Nephron progenitor cell (in vitro differentiated cells): ENCODE measurements at regions not wholly inside any gene's neighbourhood (a gene's known extent, or its start where the extent isn't known, plus 50 kb on each side); places are given as distances from the start of the nearest gene placed in this dataset.
"Not testable (repeated sequence)": the region's sequence is repeated elsewhere in the genome, so short reads cannot be mapped to it uniquely, and the experiment has no call there.

Experiments used
- DNase-seq: peaks from one replicate; pipeline ENCODE4 v3.0.0; 2021
- H3K27ac Mint-ChIP-seq: 2 replicates; pipeline ENCODE4 v1.8.0; 2021; ENCODE audit warnings: mild to moderate bottlenecking, moderate library complexity, mixed read lengths
- H3K27me3 Mint-ChIP-seq: 2 replicates; pipeline ENCODE4 v1.8.0; 2021; ENCODE audit warnings: mild to moderate bottlenecking, low read depth, mixed read lengths; ENCODE audit not compliant: poor library complexity
- H3K36me3 Mint-ChIP-seq: 2 replicates; pipeline ENCODE4 v1.8.0; 2021; ENCODE audit warnings: low read depth, mixed read lengths
- H3K4me1 Mint-ChIP-seq: 2 replicates; pipeline ENCODE4 v1.8.0; 2021; ENCODE audit warnings: mixed read lengths
- H3K4me3 Mint-ChIP-seq: 2 replicates; pipeline ENCODE4 v1.8.0; 2021; ENCODE audit warnings: mild to moderate bottlenecking, moderate library complexity, mixed read lengths
- H3K9me3 Mint-ChIP-seq: 2 replicates; pipeline ENCODE4 v1.8.0; 2021; ENCODE audit warnings: mild to moderate bottlenecking, moderate library complexity, mixed read lengths
- TF ChIP-seq, protein P1 (sequence below): fragments of 200-600 bp; sonication (generic); IDR thresholded peaks from 2 replicates; pipeline ENCODE4 v1.5.0; 2021; ENCODE audit warnings: antibody characterized with exemption

DNA sequence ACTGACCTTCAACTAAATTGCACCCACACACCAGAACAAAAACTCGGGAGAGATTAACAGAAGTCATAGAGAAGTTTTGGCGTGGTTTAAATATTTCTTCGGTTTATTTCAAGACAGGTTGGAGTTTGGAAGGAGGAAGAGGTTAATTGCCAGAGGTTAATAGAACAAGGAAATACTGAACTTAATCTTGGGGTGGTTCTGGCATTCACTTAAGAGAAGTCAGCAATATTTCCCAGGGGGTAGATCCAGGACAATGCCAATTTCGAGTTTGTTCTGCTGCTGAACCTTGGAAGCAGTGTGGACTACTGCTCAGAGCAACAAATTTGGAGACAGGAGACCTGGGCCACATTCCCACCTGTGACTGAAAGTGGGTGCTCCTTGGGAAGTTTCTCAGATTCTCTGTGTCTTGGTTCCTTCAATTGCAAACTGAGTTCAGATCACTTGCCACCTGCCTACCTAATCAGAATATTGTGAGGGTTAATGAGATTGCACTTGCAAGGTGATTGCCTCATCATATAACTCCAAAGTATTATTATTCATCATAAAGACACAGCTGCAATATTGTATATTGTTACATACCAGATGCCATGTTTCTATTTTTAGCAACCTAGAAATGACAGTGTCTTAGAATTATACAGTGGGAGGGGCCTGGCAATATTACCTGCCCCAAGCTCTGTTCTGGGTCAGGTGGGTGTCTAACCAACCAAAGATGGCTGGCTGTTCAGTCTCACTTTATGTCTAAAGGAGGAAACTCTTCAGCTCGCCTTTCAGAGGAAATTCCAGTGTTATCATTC, 217.4 kb downstream of the CDCA7 start:
- Mint-ChIP-seq H3K27ac (no peak overlapping the region), H3K36me3 (no peaks in the 10 kb centered on the region), H3K4me1 (peaks cover 24% of the 10 kb centered on the region), H3K9me3 (peaks cover 4% of the 10 kb centered on the region), H3K4me3 (no peak overlapping the region), H3K27me3 (no peaks in the 10 kb centered on the region)
- TF ChIP-seq, protein P1, sequence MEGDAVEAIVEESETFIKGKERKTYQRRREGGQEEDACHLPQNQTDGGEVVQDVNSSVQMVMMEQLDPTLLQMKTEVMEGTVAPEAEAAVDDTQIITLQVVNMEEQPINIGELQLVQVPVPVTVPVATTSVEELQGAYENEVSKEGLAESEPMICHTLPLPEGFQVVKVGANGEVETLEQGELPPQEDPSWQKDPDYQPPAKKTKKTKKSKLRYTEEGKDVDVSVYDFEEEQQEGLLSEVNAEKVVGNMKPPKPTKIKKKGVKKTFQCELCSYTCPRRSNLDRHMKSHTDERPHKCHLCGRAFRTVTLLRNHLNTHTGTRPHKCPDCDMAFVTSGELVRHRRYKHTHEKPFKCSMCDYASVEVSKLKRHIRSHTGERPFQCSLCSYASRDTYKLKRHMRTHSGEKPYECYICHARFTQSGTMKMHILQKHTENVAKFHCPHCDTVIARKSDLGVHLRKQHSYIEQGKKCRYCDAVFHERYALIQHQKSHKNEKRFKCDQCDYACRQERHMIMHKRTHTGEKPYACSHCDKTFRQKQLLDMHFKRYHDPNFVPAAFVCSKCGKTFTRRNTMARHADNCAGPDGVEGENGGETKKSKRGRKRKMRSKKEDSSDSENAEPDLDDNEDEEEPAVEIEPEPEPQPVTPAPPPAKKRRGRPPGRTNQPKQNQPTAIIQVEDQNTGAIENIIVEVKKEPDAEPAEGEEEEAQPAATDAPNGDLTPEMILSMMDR, result no peak
- no peak for DNase-seq

DNA sequence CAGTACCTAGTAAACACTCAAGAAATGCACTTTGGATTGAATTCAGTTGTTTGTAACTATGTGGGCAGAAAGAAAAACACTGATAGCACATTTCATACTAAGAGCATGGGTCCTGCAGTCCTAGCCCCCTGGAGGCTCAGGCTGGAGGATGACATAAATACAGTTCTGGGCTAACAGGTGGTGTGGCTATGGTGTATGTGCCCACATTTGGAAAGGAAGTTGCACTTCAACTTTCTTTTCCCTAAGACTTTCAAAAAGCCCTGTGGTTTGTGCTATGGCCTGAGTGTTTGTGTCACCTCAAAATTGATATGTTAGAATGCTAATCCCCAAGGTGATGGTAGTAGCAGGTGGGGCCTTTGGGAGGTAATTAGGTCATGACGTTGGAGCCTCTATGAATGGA, 218.2 kb downstream of the CDCA7 start:
- Mint-ChIP-seq H3K36me3 (no peaks in the 10 kb centered on the region), H3K27me3 (no peaks in the 10 kb centered on the region), H3K9me3 (peaks cover 4% of the 10 kb centered on the region), H3K4me1 (peaks cover 24% of the 10 kb centered on the region), H3K27ac (no peak overlapping the region), H3K4me3 (no peak overlapping the region)
- TF ChIP-seq, protein P1, result no peak
- DNase-seq, result no peak

DNA sequence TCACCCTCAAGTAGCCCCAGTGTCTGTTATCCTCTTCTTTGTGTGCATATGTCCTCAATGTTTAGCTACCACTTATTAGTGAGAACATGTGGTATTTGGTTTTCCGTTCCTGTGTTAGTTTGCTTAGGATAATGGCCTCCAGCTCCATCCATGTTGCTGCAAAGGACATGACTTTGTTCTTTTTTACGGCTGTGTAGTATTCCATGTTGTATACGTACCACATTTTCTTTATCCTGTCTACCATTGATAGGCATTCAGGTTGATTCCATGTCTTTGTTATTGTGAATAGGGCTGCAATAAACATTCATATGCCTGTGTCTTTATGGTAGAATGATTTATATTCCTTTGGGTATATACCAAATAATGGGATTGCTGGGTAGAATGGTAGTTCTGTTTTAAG, 219.1 kb downstream of the CDCA7 start:
- H3K36me3 Mint-ChIP-seq, H3K9me3 Mint-ChIP-seq, H3K27ac Mint-ChIP-seq, H3K4me3 Mint-ChIP-seq, H3K27me3 Mint-ChIP-seq, DNase-seq: not testable (repeated sequence)
- peaks cover 24% of the 10 kb centered on the region for H3K4me1 Mint-ChIP-seq

DNA sequence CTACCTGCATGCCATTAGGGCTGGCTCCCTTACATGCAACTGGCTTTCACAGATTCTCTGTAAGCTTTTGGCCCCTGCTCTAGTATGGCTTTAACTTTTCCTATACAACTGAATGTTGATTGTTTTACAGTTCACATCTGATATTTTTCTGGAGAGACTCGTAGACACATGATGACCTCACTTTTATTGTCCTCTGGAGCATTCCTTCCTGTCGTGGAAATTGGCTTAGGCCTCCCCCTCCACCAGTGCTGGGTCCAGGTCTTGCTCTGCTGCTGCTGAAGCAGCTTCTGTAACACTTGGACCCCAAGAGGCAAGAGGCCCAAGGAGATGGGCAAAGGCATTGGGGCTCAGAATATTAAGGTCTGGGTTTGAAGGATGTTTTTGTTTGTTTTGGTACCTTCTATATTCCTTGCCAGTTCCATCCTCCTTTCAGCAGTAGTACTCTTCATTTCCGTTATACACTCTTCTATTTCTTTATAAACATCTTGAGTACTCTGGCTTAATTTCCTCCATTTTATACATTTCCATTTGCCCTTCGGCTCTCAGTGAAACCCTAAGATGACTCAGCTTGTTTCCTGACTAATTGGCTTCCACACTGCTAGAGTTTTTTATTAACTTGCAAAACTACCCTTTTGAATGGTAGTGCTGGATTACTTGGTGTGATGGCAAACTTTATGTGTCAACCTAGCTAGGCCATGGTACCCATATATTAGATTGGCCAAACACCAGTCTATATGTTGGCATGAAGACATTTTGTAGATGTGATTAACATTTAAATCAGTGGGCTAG, 219.8 kb downstream of the CDCA7 start:
- Mint-ChIP-seq H3K27ac (peak overlapping the region; percentile 40), H3K36me3 (no peaks in the 10 kb centered on the region), H3K9me3 (peaks cover 4% of the 10 kb centered on the region), H3K27me3 (no peaks in the 10 kb centered on the region), H3K4me1 (peaks cover 24% of the 10 kb centered on the region), H3K4me3 (no peak overlapping the region)
- no peak for DNase-seq
- TF ChIP-seq, protein P1, result no peak

DNA sequence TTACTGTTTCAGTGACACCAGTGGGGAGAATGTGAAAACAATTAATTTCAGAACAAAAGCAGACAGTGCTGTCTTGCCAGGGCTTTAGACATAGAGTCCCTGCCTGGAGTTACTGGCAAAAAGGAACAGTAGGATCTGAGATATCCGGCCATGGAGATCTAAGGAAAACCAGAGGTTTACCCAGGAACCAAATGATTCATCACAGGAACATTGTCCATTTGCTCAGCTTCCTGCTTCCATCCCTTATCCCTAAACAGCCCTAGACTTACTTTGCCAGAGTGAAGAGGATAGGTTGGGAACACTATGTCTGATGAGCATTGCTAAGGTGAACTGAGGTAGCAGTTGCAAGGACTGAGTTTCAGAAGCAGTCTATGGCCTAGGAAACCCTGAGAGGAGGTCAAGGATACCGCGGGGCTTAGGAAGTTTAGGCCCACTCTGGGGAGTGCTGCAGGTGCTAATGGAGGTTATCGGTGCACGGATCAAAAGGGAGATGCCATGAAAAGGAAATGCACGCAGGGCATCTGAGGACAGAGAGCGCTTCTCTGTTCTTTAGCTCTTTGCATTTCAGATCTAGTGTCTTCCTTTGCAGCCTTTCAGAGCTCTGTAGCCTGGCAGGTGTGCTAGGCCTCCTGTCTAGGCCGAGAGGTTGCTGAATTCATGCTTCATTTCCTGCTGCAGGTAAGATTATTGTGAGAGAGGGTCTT, 223.9 kb downstream of the CDCA7 start:
- no peak for DNase-seq
- Mint-ChIP-seq H3K27ac (no peak overlapping the region), H3K9me3 (peaks cover 4% of the 10 kb centered on the region), H3K4me1 (peaks cover 22% of the 10 kb centered on the region), H3K4me3 (no peak overlapping the region), H3K27me3 (no peaks in the 10 kb centered on the region), H3K36me3 (no peaks in the 10 kb centered on the region)
- TF ChIP-seq, protein P1, result no peak

DNA sequence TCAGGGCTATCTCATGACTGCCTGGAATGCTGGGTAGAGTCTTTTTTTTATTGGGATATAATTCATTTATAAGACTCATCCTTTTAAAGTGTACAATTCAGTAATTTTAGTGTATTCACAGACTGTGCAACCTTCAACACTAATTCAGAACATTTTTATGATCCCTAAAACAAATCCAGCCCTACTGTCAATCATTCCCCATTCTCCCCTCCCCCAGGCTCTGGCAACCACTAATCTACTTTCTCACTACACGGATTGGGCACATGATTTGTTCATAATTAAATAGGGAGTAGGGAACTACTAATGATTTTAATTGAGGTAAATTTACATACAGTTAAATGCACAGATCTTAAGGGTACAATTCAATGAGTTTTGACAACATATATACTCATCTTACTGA, 225.7 kb downstream of the CDCA7 start:
- H3K27me3 Mint-ChIP-seq, result no peaks in the 10 kb centered on the region
- H3K4me1 Mint-ChIP-seq, result peaks cover 22% of the 10 kb centered on the region
- TF ChIP-seq, protein P1, result no peak
- no peak overlapping the region for H3K4me3 Mint-ChIP-seq
- H3K9me3 Mint-ChIP-seq, result no peaks in the 10 kb centered on the region
- DNase-seq, result no peak
- H3K27ac Mint-ChIP-seq, result no peak overlapping the region
- no peaks in the 10 kb centered on the region for H3K36me3 Mint-ChIP-seq
